Right renal pelvis (tissue), 4 donors: ENCODE measurements at regions not wholly inside any gene's neighbourhood (a gene's known extent, or its start where the extent isn't known, plus 50 kb on each side); places are given as distances from the start of the nearest gene placed in this dataset.

Experiments
- DNase-seq, 4 donors: peaks; one replicate each; pipeline ENCODE4 v3.0.0-alpha.2; 2013; ENCODE audit warnings: low read depth in 4 of 4, low spot score in 3 of 4, missing footprints in 1 of 4

DNA sequence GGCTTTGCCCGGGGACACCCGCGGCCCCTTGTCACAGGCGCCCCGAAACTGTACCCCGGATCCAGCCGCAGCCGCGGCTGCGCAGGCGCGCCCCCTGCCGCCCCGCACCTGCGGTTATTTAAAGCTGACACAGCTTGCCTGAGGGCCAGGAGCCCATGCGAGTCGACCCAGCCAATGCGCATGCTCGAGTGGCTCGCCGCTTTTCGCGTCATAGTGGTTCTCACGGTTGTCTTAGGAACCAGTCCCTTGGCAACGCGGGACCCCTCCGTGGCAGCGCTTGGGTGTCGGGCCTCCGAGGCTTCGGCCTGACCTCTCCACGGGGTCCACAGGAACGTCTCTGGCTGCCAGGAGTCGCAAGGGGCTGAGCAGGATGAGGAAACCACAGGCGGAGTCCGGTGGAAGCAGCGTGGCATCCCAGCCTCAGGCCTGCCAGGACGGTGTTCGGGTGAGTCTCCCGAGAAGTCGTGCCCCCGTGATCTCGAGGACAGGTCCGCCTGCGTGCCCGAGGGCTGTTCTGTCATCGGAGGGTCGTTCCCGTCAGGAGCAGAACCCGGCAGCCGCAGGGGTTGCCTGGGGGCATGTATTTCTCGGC lies 716.9 kb downstream of the KCNJ18 start:
- no peak for DNase-seq

GRCh38 chr17:22410136-22410535 lies 717.8 kb downstream of the KCNJ18 start:
- no peak for DNase-seq

DNA sequence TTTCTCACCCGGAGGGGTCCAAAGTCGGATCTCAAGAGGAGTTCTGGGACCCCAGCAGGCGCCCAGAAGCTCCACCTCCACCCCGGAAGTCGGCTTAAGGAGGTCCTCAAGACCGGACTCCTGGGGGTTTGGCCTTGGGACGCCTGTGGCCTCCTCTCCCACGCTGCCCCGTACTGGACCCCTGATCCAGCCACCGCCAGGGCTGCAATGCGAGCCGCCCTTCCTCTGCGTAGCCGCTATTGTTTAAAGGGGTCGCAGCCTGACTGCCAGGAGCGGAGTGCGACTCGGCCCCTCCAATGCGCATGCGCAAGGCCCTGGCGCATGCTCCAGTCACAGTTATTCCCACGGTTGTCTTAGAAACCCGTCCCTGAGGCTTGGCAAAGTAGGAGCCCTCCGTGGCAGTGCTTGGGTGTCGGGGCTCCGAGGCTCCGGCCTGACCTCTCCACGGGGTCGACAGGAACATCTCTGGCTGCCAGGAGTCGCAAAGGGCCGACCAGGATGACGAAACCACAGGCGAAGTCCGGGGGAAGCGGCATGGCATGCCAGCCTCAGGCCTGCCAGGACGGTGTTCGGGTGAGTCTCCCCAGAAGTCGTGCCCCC lies 719.0 kb downstream of the KCNJ18 start:
- no peak for DNase-seq

DNA sequence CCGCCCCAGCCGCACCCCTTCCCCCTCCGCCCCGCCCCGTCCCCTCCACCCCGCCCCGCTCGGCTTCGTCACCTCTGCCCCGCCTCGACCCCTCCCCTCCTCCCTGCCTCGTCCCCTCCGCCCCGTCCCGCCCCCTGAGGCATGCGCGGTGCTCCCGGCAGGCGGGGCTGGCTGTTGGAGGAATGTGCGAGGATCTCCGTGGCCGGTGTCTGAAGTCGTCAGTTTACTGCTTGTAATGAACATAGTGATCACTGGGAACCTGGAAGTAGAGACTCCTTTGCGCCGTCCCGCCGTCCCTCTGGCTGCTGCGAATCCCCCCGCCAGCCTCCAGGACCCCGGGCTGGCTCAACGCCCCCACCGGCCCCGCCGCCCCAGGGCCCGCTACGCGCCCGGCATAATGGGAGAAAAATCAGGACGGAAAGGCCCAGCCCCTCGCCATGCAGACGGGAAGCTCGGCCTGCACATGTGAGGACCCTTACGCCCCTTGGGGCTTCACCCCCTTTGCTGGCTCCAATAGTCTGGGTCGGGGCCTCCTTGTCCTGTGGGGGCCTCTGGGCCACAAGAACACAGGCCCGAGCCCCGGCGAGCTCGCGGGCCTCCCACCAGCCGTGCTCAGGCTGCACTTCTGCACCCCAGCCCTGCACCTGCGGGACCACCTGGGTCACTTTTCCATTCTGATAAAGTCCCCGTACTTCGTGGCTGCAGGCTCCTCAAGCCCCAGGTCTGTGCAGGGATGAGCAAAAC lies 743.1 kb downstream of the KCNJ18 start:
- DNase-seq: no peak

DNA sequence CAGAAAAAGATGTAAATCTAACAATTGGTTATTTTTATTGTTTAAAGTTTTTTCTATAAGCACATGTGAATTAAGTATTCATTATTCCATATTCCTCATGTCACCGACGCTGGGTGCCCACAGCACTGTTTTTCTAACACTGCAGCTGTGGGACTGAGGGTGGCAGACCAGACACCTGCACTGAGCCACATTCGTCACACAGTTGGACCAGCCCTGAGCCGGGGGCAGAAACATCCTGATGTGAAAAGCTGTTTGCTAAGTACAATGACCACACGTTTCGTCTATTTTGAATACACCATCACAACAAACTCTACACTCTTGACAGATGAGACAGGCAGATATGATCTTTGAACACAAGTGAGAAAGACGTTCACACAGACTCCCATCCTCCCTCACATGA lies 749.5 kb downstream of the KCNJ18 start:
- no peak for DNase-seq

- no peak for DNase-seq
Measured at GRCh38 chr17:22443061-22443460, 750.7 kb downstream of the KCNJ18 start.

DNA sequence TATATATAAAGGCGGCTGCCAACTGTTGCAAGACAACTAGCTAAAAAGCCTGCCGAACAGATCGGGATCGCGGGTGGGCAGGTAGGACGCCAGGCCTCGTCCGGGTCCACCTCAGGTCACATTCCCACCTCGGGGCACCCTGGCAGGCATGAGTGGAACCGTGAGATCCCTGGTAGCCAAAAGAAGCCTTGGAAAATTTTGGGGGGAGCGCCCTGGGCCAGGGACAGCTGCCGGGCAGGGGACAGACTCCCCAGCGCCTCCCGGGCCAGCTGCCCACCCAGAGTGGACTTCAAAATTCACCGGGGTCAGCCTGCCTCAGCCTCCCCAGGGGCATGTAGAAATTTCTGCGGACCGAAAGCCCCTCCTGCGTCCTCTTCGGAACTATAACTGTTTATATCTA lies 760.9 kb downstream of the KCNJ18 start:
- DNase-seq: no peak

GRCh38 chr17:22454070-22454999 lies 762.0 kb downstream of the KCNJ18 start:
- no peak for DNase-seq

GRCh38 chr17:22459331-22459952 lies 767.1 kb downstream of the KCNJ18 start:
- DNase-seq: no peak

- DNase-seq: no peak
Measured at GRCh38 chr17:22459953-22460350, 767.6 kb downstream of the KCNJ18 start.

GRCh38 chr17:22460461-22461063 lies 768.2 kb downstream of the KCNJ18 start:
- no peak for DNase-seq

DNA sequence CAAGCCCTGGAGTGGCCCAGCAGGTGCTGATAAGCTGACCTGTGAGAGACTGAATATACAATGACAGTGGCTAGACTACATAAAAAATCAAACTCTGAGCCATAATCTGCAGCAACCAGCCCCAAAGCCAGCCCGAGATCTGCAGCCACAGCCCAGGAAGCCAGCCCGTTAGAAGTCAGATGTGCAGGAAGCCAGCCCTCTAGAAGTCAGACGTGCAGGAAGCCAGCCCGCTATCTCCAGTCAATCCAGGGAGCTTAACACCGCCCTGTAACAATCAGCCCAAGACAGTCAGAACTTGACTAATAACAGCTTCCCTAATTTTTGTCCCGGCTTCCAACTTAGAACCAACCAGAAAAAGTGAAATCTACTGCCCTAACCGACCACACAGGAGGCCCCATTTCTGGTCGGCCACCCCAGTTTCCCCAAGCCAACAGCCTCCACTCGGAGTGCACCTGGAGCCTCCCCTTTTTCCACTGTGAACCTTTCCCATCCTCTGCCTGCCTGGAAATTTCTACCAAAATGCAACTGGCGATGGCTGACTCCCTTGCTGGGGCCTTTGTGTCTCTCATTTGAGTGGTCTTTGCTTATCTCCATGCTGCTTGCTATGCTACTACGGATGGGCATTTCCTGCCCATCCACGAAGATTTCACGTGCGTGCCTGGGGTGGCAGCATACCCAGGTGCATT lies 769.3 kb downstream of the KCNJ18 start:
- no peak for DNase-seq

DNA sequence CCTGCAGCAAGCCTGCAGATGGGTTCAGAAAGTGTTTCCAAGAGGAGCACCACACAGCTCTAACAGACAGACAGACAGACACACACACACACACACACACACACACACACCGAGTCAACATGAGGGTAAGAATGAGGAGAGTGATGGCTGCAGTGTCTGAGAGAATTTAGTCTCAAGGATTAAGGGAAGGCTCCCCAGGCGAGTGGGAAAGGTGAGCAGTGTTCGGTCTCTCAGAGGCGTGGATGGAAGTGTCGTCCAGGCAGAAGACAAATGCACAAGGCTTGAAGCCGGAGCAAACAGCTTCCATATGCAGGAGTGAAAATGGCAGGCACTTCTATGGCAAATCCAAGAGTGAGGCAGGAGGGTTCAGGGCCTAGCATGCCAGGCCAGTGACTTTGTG lies 770.1 kb downstream of the KCNJ18 start:
- no peak for DNase-seq

DNA sequence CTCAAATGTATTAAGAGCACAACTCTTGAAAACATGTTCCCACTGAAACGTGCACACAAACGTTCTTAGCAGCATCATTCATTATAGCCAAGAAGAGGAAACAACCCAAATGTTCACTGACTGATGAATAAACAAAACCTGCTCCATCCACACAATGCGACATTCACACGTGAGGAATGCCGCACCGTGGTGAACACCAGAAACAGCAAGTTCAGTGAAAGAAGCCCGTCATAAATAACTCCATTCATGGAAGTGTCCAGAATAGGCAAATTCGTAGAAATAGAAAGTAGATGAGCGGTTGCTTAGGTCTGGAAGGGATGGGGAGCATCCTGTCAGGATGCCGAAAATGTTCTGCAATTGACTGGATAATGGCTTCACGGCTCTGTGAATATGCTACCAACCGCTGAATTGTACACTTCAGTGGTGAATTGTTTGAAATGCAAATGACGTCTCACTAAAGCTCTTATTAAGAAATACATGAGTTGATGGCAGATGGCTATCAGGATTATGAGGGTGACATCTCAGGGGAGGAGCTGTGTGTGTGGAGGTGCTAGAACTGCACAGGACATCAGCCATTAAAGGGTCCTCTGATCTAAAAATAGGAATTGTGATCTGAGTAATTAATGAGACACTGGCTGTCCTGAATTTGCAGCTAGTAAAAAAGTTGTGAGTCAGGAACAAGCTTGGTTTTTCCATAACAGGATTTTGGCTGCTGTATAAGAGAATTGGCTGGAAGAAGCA lies 771.0 kb downstream of the KCNJ18 start:
- no peak for DNase-seq

DNA sequence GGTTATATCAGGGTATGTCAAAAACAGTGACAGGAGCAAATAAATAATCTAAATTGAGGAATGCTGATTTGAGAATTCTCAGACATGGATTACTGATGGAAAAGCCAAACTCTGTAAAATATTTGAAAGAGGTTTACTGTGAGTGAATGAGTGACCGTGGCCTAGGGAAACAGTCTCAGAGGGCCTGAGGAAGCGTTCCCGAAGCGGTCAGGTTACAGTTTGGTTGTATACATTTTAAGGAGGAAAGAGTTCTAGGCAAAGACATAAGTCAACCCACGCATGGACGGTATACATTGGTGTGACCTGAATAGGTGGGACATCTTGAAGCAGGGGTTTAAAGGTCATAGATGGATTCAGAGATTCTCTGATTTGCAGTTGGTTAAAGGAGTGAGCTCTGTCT lies 771.7 kb downstream of the KCNJ18 start:
- no peak for DNase-seq

- DNase-seq: no peak
Measured at GRCh38 chr17:22467720-22468119, 775.4 kb downstream of the KCNJ18 start.

- no peak for DNase-seq
Measured at GRCh38 chr17:22469101-22469880, 777.0 kb downstream of the KCNJ18 start.

GRCh38 chr17:22469941-22470340 lies 777.6 kb downstream of the KCNJ18 start:
- no peak for DNase-seq
